ENCODE measurements at regions not wholly inside any gene's neighbourhood (a gene's known extent, or its start where the extent isn't known, plus 50 kb on each side); places are given as distances from the start of the nearest gene placed in this dataset.
"Not testable (repeated sequence)": the region's sequence is repeated elsewhere in the genome, so short reads cannot be mapped to it uniquely, and the experiment has no call there.

- no peak for DNase-seq (ENCODE audit: low spot score)
These were observed 152.6 kb upstream of the FSHR start for GRCh38 chr2:49306925-49307324.

GRCh38 chr2:49298693-49299092 is 144.4 kb upstream of the FSHR start:
- not testable (repeated sequence) for DNase-seq (ENCODE audit: low spot score)

- no peak for DNase-seq (ENCODE audit: low spot score)
These were observed 143.9 kb upstream of the FSHR start for GRCh38 chr2:49298230-49298629.

GRCh38 chr2:49296107-49296867 is 142.0 kb upstream of the FSHR start:
- no peak for DNase-seq (ENCODE audit: low spot score)

GRCh38 chr2:49294225-49294624 is 139.9 kb upstream of the FSHR start:
- DNase-seq (ENCODE audit: low spot score), result no peak

GRCh38 chr2:49291619-49292018 is 137.3 kb upstream of the FSHR start:
- DNase-seq (ENCODE audit: low spot score), result no peak

- DNase-seq (ENCODE audit: low spot score), result no peak
These were observed 135.4 kb upstream of the FSHR start for GRCh38 chr2:49289711-49290110.

GRCh38 chr2:49288902-49289700 is 134.8 kb upstream of the FSHR start:
- no peak for DNase-seq (ENCODE audit: low spot score)

GRCh38 chr2:49288113-49288705 is 133.9 kb upstream of the FSHR start:
- DNase-seq (ENCODE audit: low spot score), result no peak

GRCh38 chr2:49286726-49287125 is 132.4 kb upstream of the FSHR start:
- no peak for DNase-seq (ENCODE audit: low spot score)

- DNase-seq (ENCODE audit: low spot score), result no peak
These were observed 131.7 kb upstream of the FSHR start for GRCh38 chr2:49286045-49286444.

- DNase-seq (ENCODE audit: low spot score), result no peak
These were observed 124.2 kb upstream of the FSHR start for GRCh38 chr2:49278561-49278960.

- DNase-seq (ENCODE audit: low spot score), result no peak
These were observed 123.8 kb upstream of the FSHR start for GRCh38 chr2:49278141-49278540.

GRCh38 chr2:49271060-49271606 is 116.8 kb upstream of the FSHR start:
- DNase-seq (ENCODE audit: low spot score), result no peak

GRCh38 chr2:49270091-49270490 is 115.8 kb upstream of the FSHR start:
- DNase-seq (ENCODE audit: low spot score), result no peak

GRCh38 chr2:49265471-49265870 is 111.2 kb upstream of the FSHR start:
- no peak for DNase-seq (ENCODE audit: low spot score)

GRCh38 chr2:49262801-49263560 is 108.7 kb upstream of the FSHR start:
- no peak for DNase-seq (ENCODE audit: low spot score)

GRCh38 chr2:49261781-49262180 is 107.5 kb upstream of the FSHR start:
- DNase-seq (ENCODE audit: low spot score), result no peak

- DNase-seq (ENCODE audit: low spot score), result no peak
These were observed 106.7 kb upstream of the FSHR start for GRCh38 chr2:49260979-49261538.

- no peak for DNase-seq (ENCODE audit: low spot score)
These were observed 105.6 kb upstream of the FSHR start for GRCh38 chr2:49259926-49260325.

GRCh38 chr2:49255409-49255971 is 101.2 kb upstream of the FSHR start:
- DNase-seq (ENCODE audit: low spot score), result no peak

Data from HuH-7 (cell line).